H1 (cell line): ENCODE measurements at regions not wholly inside any gene's neighbourhood (a gene's known extent, or its start where the extent isn't known, plus 50 kb on each side); places are given as distances from the start of the nearest gene placed in this dataset.

ENCODE experiments used
- CTCF ChIA-PET: fragments of 300-600 bp; sonication (Branson Sonifier 250); formaldehyde crosslinking; loops from one replicate; lab custom pipeline; 2021; ENCODE audit not compliant: partially characterized antibody; lab: Charles Lee
- POLR2A ChIA-PET: fragments of 300-600 bp; sonication (Branson Sonifier 250); formaldehyde crosslinking; loops from one replicate; lab custom pipeline; 2021; ENCODE audit warnings: inconsistent platforms; ENCODE audit not compliant: partially characterized antibody; lab: Charles Lee
- DNase-seq, 2 experiments: peaks; one replicate each; pipeline versions ENCODE4 v3.0.0 to v3.0.0-alpha.2; 2010 to 2022; ENCODE audit warnings: low spot score in 2 of 2, low read depth in 1 of 2, mixed read lengths in 1 of 2
- FAIRE-seq: peaks from 2 replicates; lab custom pipeline; 2011; peaks lifted over from hg19 to GRCh38; lab: Jason Lieb, UNC
- H2AFZ ChIP-seq: 2 replicates; pipeline ENCODE4 v1.8.1; 2012; ENCODE audit warnings: low read length, inconsistent platforms
- H2AK5ac ChIP-seq: 2 replicates; pipeline ENCODE4 v1.6.1; 2013; ENCODE audit warnings: low read depth, low read length
- H2BK120ac ChIP-seq: replicated peaks from 2 replicates; pipeline ENCODE3; 2013; ENCODE audit warnings: low read depth, low read length, inconsistent platforms
- H2BK12ac ChIP-seq: 2 replicates; pipeline ENCODE4 v1.6.1; 2013; ENCODE audit warnings: low read depth, low read length
- H2BK15ac ChIP-seq: 2 replicates; pipeline ENCODE4 v1.6.1; 2013; ENCODE audit warnings: low read length
- H2BK20ac ChIP-seq: 2 replicates; pipeline ENCODE4 v1.6.1; 2013; ENCODE audit warnings: low read length
- H2BK5ac ChIP-seq: 2 replicates; pipeline ENCODE4 v1.6.1; 2013; ENCODE audit warnings: low read depth, low read length
- H3K14ac ChIP-seq: 2 replicates; pipeline ENCODE4 v1.6.1; 2013; ENCODE audit warnings: inconsistent platforms; ENCODE audit not compliant: insufficient read length
- H3K18ac ChIP-seq: 2 replicates; pipeline ENCODE4 v1.6.1; 2013; ENCODE audit warnings: low read length; ENCODE audit errors: extremely low read depth
- H3K23ac ChIP-seq: 2 replicates; pipeline ENCODE4 v1.6.1; 2013; ENCODE audit warnings: inconsistent platforms; ENCODE audit not compliant: insufficient read length
- H3K23me2 ChIP-seq: 2 replicates; pipeline ENCODE4 v1.6.1; 2013; ENCODE audit warnings: low read depth, low read length
- H3K27ac ChIP-seq: 2 replicates; pipeline ENCODE4 v1.6.1; 2011; ENCODE audit warnings: low read depth, low read length, inconsistent platforms
- H3K27me3 ChIP-seq, 4 experiments: replicated peaks in 1 of 4; 1 replicate in 1 of 4; 2 replicates in 3 of 4; pipeline versions ENCODE4 v1.6.1 to v1.8.1; 2011 to 2013; ENCODE audit warnings: low read length in 3 of 4, mild to moderate bottlenecking in 3 of 4, inconsistent platforms in 2 of 4, mixed read lengths in 2 of 4, moderate library complexity in 1 of 4; ENCODE audit not compliant: control insufficient read depth in 3 of 4, insufficient read depth in 3 of 4; ENCODE audit errors: extremely low read depth in 1 of 4
- H3K36me3 ChIP-seq, 4 experiments: 2 replicates each; pipeline versions ENCODE4 v1.6.1 to v1.8.1; 2011 to 2013; ENCODE audit warnings: mild to moderate bottlenecking in 4 of 4, low read length in 3 of 4, moderate library complexity in 2 of 4, control low read depth in 1 of 4, inconsistent platforms in 1 of 4; ENCODE audit not compliant: insufficient read depth in 4 of 4, control insufficient read depth in 2 of 4
- H3K4ac ChIP-seq: replicated peaks from 2 replicates; pipeline ENCODE3; 2013; ENCODE audit warnings: low read length, low read depth, mixed read lengths, inconsistent platforms; ENCODE audit not compliant: insufficient read length
- H3K4me1 ChIP-seq, 4 experiments: replicated peaks in 1 of 4; 1 replicate in 1 of 4; 2 replicates in 3 of 4; pipeline versions ENCODE4 v1.6.1 to v1.8.1; 2011 to 2013; ENCODE audit warnings: low read length in 3 of 4, inconsistent platforms in 2 of 4, mixed read lengths in 1 of 4; ENCODE audit not compliant: insufficient read depth in 4 of 4, control insufficient read depth in 3 of 4
- H3K4me2 ChIP-seq, 2 experiments: 2 replicates each; pipeline versions ENCODE4 v1.6.1 to v1.8.1; 2011 to 2013; ENCODE audit warnings: low read depth in 2 of 2, low read length in 2 of 2, control low read depth in 1 of 2, inconsistent platforms in 1 of 2, mild to moderate bottlenecking in 1 of 2; ENCODE audit not compliant: insufficient read depth in 1 of 2
- H3K4me3 ChIP-seq, 4 experiments: fragments of 200-600, 300-600 bp in 1 of 4; sonication (generic), shearing (Covaris generic), sonication (Bioruptor Twin) in 1 of 4; 2 replicates each; pipeline versions ENCODE4 v1.5.1 to v1.8.1; 2011 to 2016; ENCODE audit warnings: low read length in 4 of 4, low read depth in 3 of 4, control low read depth in 2 of 4, inconsistent platforms in 2 of 4, mild to moderate bottlenecking in 2 of 4, mixed read lengths in 1 of 4, moderate library complexity in 1 of 4; ENCODE audit not compliant: insufficient read depth in 2 of 4; ENCODE audit errors: extremely low read depth in 1 of 4
- H3K56ac ChIP-seq: replicated peaks from 2 replicates; pipeline ENCODE3; 2013; ENCODE audit warnings: low read depth, mild to moderate bottlenecking, mixed read lengths, low read length, inconsistent platforms; ENCODE audit not compliant: insufficient read length
- H3K79me1 ChIP-seq: 2 replicates; pipeline ENCODE4 v1.6.1; 2013; ENCODE audit warnings: low read depth, low read length, control low read depth
- H3K79me2 ChIP-seq, 2 experiments: 2 replicates each; pipeline versions ENCODE4 v1.6.1 to v1.8.1; 2012 to 2013; ENCODE audit warnings: low read length in 2 of 2, mild to moderate bottlenecking in 2 of 2, inconsistent platforms in 1 of 2; ENCODE audit not compliant: insufficient read depth in 2 of 2, control insufficient read depth in 1 of 2
- H3K9ac ChIP-seq, 4 experiments: replicated peaks in 1 of 4; 1 replicate in 1 of 4; 2 replicates in 3 of 4; pipeline versions ENCODE4 v1.6.1 to v1.8.1; 2011 to 2013; ENCODE audit warnings: low read depth in 3 of 4, low read length in 3 of 4, control low read depth in 2 of 4, mild to moderate bottlenecking in 2 of 4, moderate library complexity in 2 of 4, inconsistent platforms in 1 of 4; ENCODE audit errors: extremely low read depth in 1 of 4
- H3K9me3 ChIP-seq, 2 experiments: 2 replicates each; pipeline versions ENCODE4 v1.6.1 to v1.8.1; 2012 to 2013; ENCODE audit warnings: mild to moderate bottlenecking in 2 of 2, moderate library complexity in 2 of 2, control low read depth in 1 of 2, inconsistent platforms in 1 of 2, low read depth in 1 of 2, low read length in 1 of 2, mixed read lengths in 1 of 2; ENCODE audit not compliant: insufficient read depth in 2 of 2
- H4K20me1 ChIP-seq, 2 experiments: replicated peaks in 1 of 2; 2 replicates each; pipeline versions ENCODE3 to v1.8.1; 2011 to 2013; ENCODE audit warnings: inconsistent platforms in 2 of 2, low read length in 2 of 2, mild to moderate bottlenecking in 1 of 2; ENCODE audit not compliant: insufficient read depth in 2 of 2, control insufficient read depth in 1 of 2
- H4K5ac ChIP-seq: 2 replicates; pipeline ENCODE4 v1.6.1; 2013; ENCODE audit warnings: low read length, low read depth, mixed read lengths, inconsistent platforms; ENCODE audit not compliant: insufficient read length
- H4K8ac ChIP-seq: 2 replicates; pipeline ENCODE4 v1.8.0; 2013; ENCODE audit warnings: mild to moderate bottlenecking, moderate library complexity, low read length, inconsistent platforms; ENCODE audit not compliant: insufficient read depth; ENCODE audit errors: extremely low read depth
- H4K91ac ChIP-seq: replicated peaks from 2 replicates; pipeline ENCODE3; 2013; ENCODE audit warnings: low read length, mixed read lengths, inconsistent platforms; ENCODE audit not compliant: insufficient read length
- EGR1 ChIP-seq: IDR thresholded peaks from 2 replicates; pipeline ENCODE4 v1.6.1; 2011; ENCODE audit warnings: low read depth, low read length, borderline replicate concordance
- EP300 ChIP-seq, 2 experiments: IDR thresholded peaks; 1 replicate in 1 of 2; 2 replicates in 1 of 2; pipeline ENCODE4 v1.6.1; 2011 to 2012; ENCODE audit warnings: low read depth in 2 of 2, low read length in 2 of 2, mild to moderate bottlenecking in 2 of 2, borderline replicate concordance in 1 of 2, inconsistent platforms in 1 of 2, moderate library complexity in 1 of 2
- GTF2F1 ChIP-seq: IDR thresholded peaks from 2 replicates; pipeline ENCODE4 v1.6.1; 2012; ENCODE audit warnings: low read depth, low read length, improper control_type of control experiment, borderline replicate concordance
- HDAC6 ChIP-seq: IDR thresholded peaks from one replicate; pipeline ENCODE4 v1.7.1; 2012; ENCODE audit warnings: low read depth, mild to moderate bottlenecking, inconsistent platforms, low read length, moderate library complexity
- KDM1A ChIP-seq: fragments of 200-600, 300-600 bp; sonication (generic); IDR thresholded peaks from 2 replicates; pipeline ENCODE4 v1.7.1; 2016; ENCODE audit warnings: mild to moderate bottlenecking, low read length, borderline replicate concordance
- KDM5A ChIP-seq: fragments of 200-600 bp; IDR thresholded peaks from 2 replicates; pipeline ENCODE4 v1.7.1; 2012; ENCODE audit warnings: mild to moderate bottlenecking, low read length, inconsistent platforms, mixed read lengths
- RAD21 ChIP-seq, 2 experiments: IDR thresholded peaks in 1 of 2; conservative IDR thresholded peaks in 1 of 2; 2 replicates each; pipeline ENCODE4 v1.6.1; 2011; ENCODE audit warnings: low read depth in 2 of 2, low read length in 2 of 2, improper control_type of control experiment in 1 of 2, inconsistent platforms in 1 of 2, mild to moderate bottlenecking in 1 of 2, moderate library complexity in 1 of 2
- RBBP5 ChIP-seq: IDR thresholded peaks from 2 replicates; pipeline ENCODE4 v1.7.1; 2012; ENCODE audit warnings: low read depth, mild to moderate bottlenecking, inconsistent platforms, low read length, moderate library complexity, borderline replicate concordance
- RNF2 ChIP-seq: fragments of 200-900, 300-1000 bp; sonication (generic); IDR thresholded peaks from 2 replicates; pipeline ENCODE4 v1.7.1; 2016; ENCODE audit warnings: borderline replicate concordance, low read depth, mild to moderate bottlenecking, antibody characterized with exemption, low read length; ENCODE audit not compliant: poor library complexity, severe bottlenecking; ENCODE audit errors: missing control alignments
- RXRA ChIP-seq: IDR thresholded peaks from 2 replicates; pipeline ENCODE4 v1.6.1; 2011; ENCODE audit warnings: low read depth, mild to moderate bottlenecking, low read length, moderate library complexity; ENCODE audit not compliant: insufficient read depth
- SP1 ChIP-seq: IDR thresholded peaks from 2 replicates; pipeline ENCODE4 v1.6.1; 2011; ENCODE audit warnings: low read depth, low read length
- SP4 ChIP-seq: IDR thresholded peaks from 2 replicates; pipeline ENCODE4 v1.6.1; 2012; ENCODE audit warnings: low read length, inconsistent platforms
- SRF ChIP-seq: IDR thresholded peaks from 2 replicates; pipeline ENCODE4 v1.6.1; 2011; ENCODE audit warnings: mild to moderate bottlenecking, low read depth, low read length, moderate library complexity
- TBP ChIP-seq: IDR thresholded peaks from 2 replicates; pipeline ENCODE4 v1.6.1; 2011; ENCODE audit warnings: low read depth, low read length, improper control_type of control experiment
- ZNF274 ChIP-seq: IDR thresholded peaks from 2 replicates; pipeline ENCODE4 v1.7.0; 2012; ENCODE audit warnings: low read length, borderline replicate concordance; ENCODE audit errors: extremely low read depth
- WGBS, 2 experiments: shearing (Covaris generic) in 1 of 2; methylation state at CpG; one replicate each; pipeline versions ENCODE4 v1.1.6 to v1.1.7; 2013 to 2015; ENCODE audit warnings: low lambda C conversion rate in 2 of 2, mixed read lengths in 2 of 2, inconsistent platforms in 1 of 2, low coverage in 1 of 2, missing lambda C conversion rate in 1 of 2; ENCODE audit not compliant: insufficient replicate concordance in 2 of 2, insufficient coverage in 1 of 2, insufficient read length in 1 of 2; ENCODE audit errors: extremely low coverage in 1 of 2, missing lambda C conversion rate in 1 of 2; 5-methylcytosine and 5-hydroxymethylcytosine counted together

- H4K5ac ChIP-seq: no peak overlapping the region
- H3K56ac ChIP-seq: peak overlapping the region; percentile 13
- H3K79me1 ChIP-seq: no peaks in the 10 kb centered on the region
- no peak overlapping the region for H2BK12ac ChIP-seq
- no peak overlapping the region for H3K23ac ChIP-seq
- no peak overlapping the region for H2AK5ac ChIP-seq
- no peak overlapping the region for H3K4ac ChIP-seq
- H3K27me3 ChIP-seq: no peaks in the 10 kb centered on the region
- no peak overlapping the region for H2BK5ac ChIP-seq
- no peak overlapping the region for H4K8ac ChIP-seq
- peak overlapping the region; percentile 31; the same call in 1 of the 2 replicates for H2AFZ ChIP-seq
- no peak overlapping the region for H4K91ac ChIP-seq
- H2BK120ac ChIP-seq: no peak overlapping the region
- H3K14ac ChIP-seq: no peak overlapping the region
- H3K9me3 ChIP-seq: no peaks in the 10 kb centered on the region
- no peak overlapping the region for H3K9ac ChIP-seq
- WGBS, 2 experiments: 90 to 100% methylated on average over 1 to 3 of the region's 3 CpGs
- no peak overlapping the region for H3K18ac ChIP-seq
- no peak overlapping the region for H3K27ac ChIP-seq
- no peaks in the 10 kb centered on the region; a peak in 1 of 8 replicates for H3K36me3 ChIP-seq
- FAIRE-seq (no peak), DNase-seq (no peak)
- H3K4me3 ChIP-seq: no peak overlapping the region
- no peaks in the 10 kb centered on the region for H4K20me1 ChIP-seq
- H2BK15ac ChIP-seq: no peak overlapping the region
- H3K79me2 ChIP-seq: no peaks in the 10 kb centered on the region
- POLR2A ChIA-PET: no interaction called here
- H3K23me2 ChIP-seq: no peaks in the 10 kb centered on the region
- peaks cover 0 to 3% (median under 1%) of the 10 kb centered on the region in 4 experiments; a peak in 3 of 7 replicates for H3K4me1 ChIP-seq
- no peak overlapping the region for H3K4me2 ChIP-seq
- CTCF ChIA-PET: interaction anchor here (0.7 kb wide), 1 partner anchor 18 kb away, joined by 6 read pairs; no protein-coding TSS in a partner anchor
- no peak overlapping the region for H2BK20ac ChIP-seq
- TF ChIP-seq KDM5A (no peak), RAD21 (IDR thresholded peaks at IDR 0.05 in 1 of 2, conservative IDR thresholded peaks at IDR 0.05 in 1 of 2; ENCODE audit: low read depth in 2 of 2, low read length in 2 of 2) (no peak), ZNF274 (no peak), TBP (no peak), GTF2F1 (no peak), EP300 (IDR thresholded peaks at IDR 0.05; ENCODE audit: borderline replicate concordance in 1 of 2, low read depth in 2 of 2, low read length in 2 of 2) (no peak), RBBP5 (no peak), RNF2 (no peak), SP4 (no peak), RXRA (no peak), SP1 (no peak), KDM1A (no peak), HDAC6 (no peak), EGR1 (no peak), SRF (no peak)
Measured at GRCh38 chr6:49329186-49329585, 133.9 kb downstream of the MMUT start.
